Type B pancreatic cell (in vitro differentiated cells): ENCODE measurements at regions not wholly inside any gene's neighbourhood (a gene's known extent, or its start where the extent isn't known, plus 50 kb on each side); places are given as distances from the start of the nearest gene placed in this dataset.

Source experiments
- DNase-seq: peaks from one replicate; pipeline ENCODE4 v3.0.0; 2021; ENCODE audit warnings: mixed read lengths; ENCODE audit not compliant: unreplicated experiment; ENCODE audit errors: extremely low spot score
- H3K27ac Mint-ChIP-seq: 2 replicates; pipeline ENCODE4 v1.8.0; 2021; ENCODE audit warnings: mild to moderate bottlenecking, mixed read lengths
- H3K27me3 Mint-ChIP-seq: 2 replicates; pipeline ENCODE4 v1.8.0; 2021; ENCODE audit warnings: mixed read lengths
- H3K36me3 Mint-ChIP-seq: 2 replicates; pipeline ENCODE4 v1.8.0; 2021; ENCODE audit warnings: mixed read lengths
- H3K4me1 Mint-ChIP-seq: one replicate; pipeline ENCODE4 v1.8.0; 2021; ENCODE audit warnings: mixed read lengths; ENCODE audit not compliant: unreplicated experiment
- H3K4me3 Mint-ChIP-seq: 2 replicates; pipeline ENCODE4 v1.8.0; 2021; ENCODE audit warnings: mild to moderate bottlenecking, mixed read lengths
- H3K9me3 Mint-ChIP-seq: 2 replicates; pipeline ENCODE4 v1.8.0; 2021; ENCODE audit warnings: mixed read lengths
- CTCF ChIP-seq: fragments of 200-600 bp; sonication (generic); conservative IDR thresholded peaks from 2 replicates; pipeline ENCODE4 v1.5.0; 2021; ENCODE audit warnings: antibody characterized with exemption, mild to moderate bottlenecking

- H3K27ac Mint-ChIP-seq: no peak overlapping the region
- DNase-seq: peak; percentile 60
- no peaks in the 10 kb centered on the region for H3K4me1 Mint-ChIP-seq
- no peaks in the 10 kb centered on the region for H3K9me3 Mint-ChIP-seq
- H3K4me3 Mint-ChIP-seq: no peak overlapping the region
- no peak for TF ChIP-seq CTCF
- H3K36me3 Mint-ChIP-seq: no peaks in the 10 kb centered on the region
- H3K27me3 Mint-ChIP-seq: peaks cover 27% of the 10 kb centered on the region
These were observed 145.6 kb upstream of the FAM20C start for GRCh38 chr7:46830-47140.

GRCh38 chr7:51456-52068, 140.8 kb upstream of the FAM20C start:
- TF ChIP-seq CTCF: no peak
- no peak for DNase-seq
- H3K4me1 Mint-ChIP-seq: no peaks in the 10 kb centered on the region
- H3K9me3 Mint-ChIP-seq: no peaks in the 10 kb centered on the region
- no peak overlapping the region for H3K4me3 Mint-ChIP-seq
- H3K27me3 Mint-ChIP-seq: peaks cover 22% of the 10 kb centered on the region
- H3K36me3 Mint-ChIP-seq: no peaks in the 10 kb centered on the region
- no peak overlapping the region for H3K27ac Mint-ChIP-seq

- Mint-ChIP-seq H3K9me3 (no peaks in the 10 kb centered on the region), H3K4me1 (no peaks in the 10 kb centered on the region), H3K4me3 (no peak overlapping the region), H3K27me3 (peaks cover 18% of the 10 kb centered on the region), H3K27ac (no peak overlapping the region), H3K36me3 (no peaks in the 10 kb centered on the region)
- no peak for DNase-seq
- no peak for TF ChIP-seq CTCF
These were observed 140.3 kb upstream of the FAM20C start for GRCh38 chr7:52100-52499.

GRCh38 chr7:53531-53930, 138.8 kb upstream of the FAM20C start:
- Mint-ChIP-seq H3K27me3 (peaks cover 18% of the 10 kb centered on the region), H3K4me1 (no peaks in the 10 kb centered on the region), H3K9me3 (no peaks in the 10 kb centered on the region), H3K4me3 (no peak overlapping the region), H3K36me3 (no peaks in the 10 kb centered on the region), H3K27ac (no peak overlapping the region)
- TF ChIP-seq CTCF: no peak
- no peak for DNase-seq

- DNase-seq: peak; percentile 45
These were observed 137.8 kb upstream of the FAM20C start for GRCh38 chr7:54615-55014.

More at GRCh38 chr7:54615-55014, 137.8 kb upstream of the FAM20C start:
- no peaks in the 10 kb centered on the region for H3K36me3 Mint-ChIP-seq
- H3K9me3 Mint-ChIP-seq: no peaks in the 10 kb centered on the region
- peaks cover 21% of the 10 kb centered on the region for H3K27me3 Mint-ChIP-seq
- H3K4me1 Mint-ChIP-seq: no peaks in the 10 kb centered on the region
- H3K4me3 Mint-ChIP-seq: no peak overlapping the region
- no peak for TF ChIP-seq CTCF
- no peak overlapping the region for H3K27ac Mint-ChIP-seq
